Fibroblast of lung (primary cell): ENCODE measurements at regions not wholly inside any gene's neighbourhood (a gene's known extent, or its start where the extent isn't known, plus 50 kb on each side); places are given as distances from the start of the nearest gene placed in this dataset.
A peak's percentile ranks its signal among the peaks of the same experiment; 100 is the strongest.

Source experiments
- DNase-seq, 2 donors: peaks; one replicate each; pipeline versions ENCODE4 v3.0.0 to v3.0.0-alpha.2; 2010; ENCODE audit warnings: low read depth in 2 of 2
- H2AFZ ChIP-seq: 2 replicates; pipeline ENCODE4 v1.5.1; 2012; ENCODE audit warnings: low read length, control low read depth, inconsistent platforms
- H3K27ac ChIP-seq: 2 replicates; pipeline ENCODE4 v1.5.1; 2011; ENCODE audit warnings: low read length, control low read depth; ENCODE audit not compliant: insufficient read depth
- H3K27me3 ChIP-seq: 2 replicates; pipeline ENCODE4 v1.5.1; 2011; ENCODE audit warnings: mild to moderate bottlenecking, low read length; ENCODE audit not compliant: control insufficient read depth, insufficient read depth
- H3K36me3 ChIP-seq: 2 replicates; pipeline ENCODE4 v1.5.1; 2011; ENCODE audit warnings: low read length; ENCODE audit not compliant: control insufficient read depth, insufficient read depth
- H3K4me1 ChIP-seq: 2 replicates; pipeline ENCODE4 v1.5.1; 2011; ENCODE audit warnings: low read length; ENCODE audit not compliant: control insufficient read depth, insufficient read depth; ENCODE audit errors: extremely low read depth
- H3K4me2 ChIP-seq: 2 replicates; pipeline ENCODE4 v1.5.1; 2011; ENCODE audit warnings: low read length, control low read depth; ENCODE audit not compliant: insufficient read depth; ENCODE audit errors: extremely low read depth
- H3K4me3 ChIP-seq, 4 experiments: fragments of 200-600 bp in 1 of 4; sonication (generic) in 1 of 4; replicated peaks in 1 of 4; 2 replicates each; pipeline ENCODE4 v1.5.1; 2011 to 2016; ENCODE audit warnings: low read length in 4 of 4, low read depth in 3 of 4, mild to moderate bottlenecking in 3 of 4, control low read depth in 2 of 4, inconsistent platforms in 1 of 4, mixed read lengths in 1 of 4; ENCODE audit not compliant: insufficient read depth in 1 of 4; ENCODE audit errors: control extremely low read depth in 1 of 4
- H3K79me2 ChIP-seq: 2 replicates; pipeline ENCODE4 v1.5.1; 2012; ENCODE audit warnings: mild to moderate bottlenecking, low read length, inconsistent platforms; ENCODE audit not compliant: control insufficient read depth, insufficient read depth
- H3K9ac ChIP-seq: 2 replicates; pipeline ENCODE4 v1.5.1; 2011; ENCODE audit warnings: mild to moderate bottlenecking, low read length, control low read depth; ENCODE audit not compliant: insufficient read depth
- H3K9me3 ChIP-seq: 2 replicates; pipeline ENCODE4 v1.5.1; 2012; ENCODE audit warnings: low read depth, low read length; ENCODE audit not compliant: control insufficient read depth, insufficient read depth
- H4K20me1 ChIP-seq: 2 replicates; pipeline ENCODE4 v1.5.1; 2011; ENCODE audit warnings: low read length; ENCODE audit not compliant: control insufficient read depth, insufficient read depth; ENCODE audit errors: extremely low read depth
- CTCF ChIP-seq, 2 donors: IDR thresholded peaks in 1 of 2; conservative IDR thresholded peaks in 1 of 2; 1 replicate in 1 of 2; 2 replicates in 1 of 2; pipeline ENCODE4 v1.5.1; 2011 to 2012; ENCODE audit warnings: low read length in 2 of 2, control low read depth in 1 of 2, inconsistent platforms in 1 of 2, low read depth in 1 of 2, mild to moderate bottlenecking in 1 of 2
- EZH2 ChIP-seq: IDR thresholded peaks from 2 replicates; pipeline ENCODE4 v1.5.1; 2012; ENCODE audit warnings: low read length, control low read depth, mild to moderate bottlenecking; ENCODE audit errors: missing control alignments

DNA sequence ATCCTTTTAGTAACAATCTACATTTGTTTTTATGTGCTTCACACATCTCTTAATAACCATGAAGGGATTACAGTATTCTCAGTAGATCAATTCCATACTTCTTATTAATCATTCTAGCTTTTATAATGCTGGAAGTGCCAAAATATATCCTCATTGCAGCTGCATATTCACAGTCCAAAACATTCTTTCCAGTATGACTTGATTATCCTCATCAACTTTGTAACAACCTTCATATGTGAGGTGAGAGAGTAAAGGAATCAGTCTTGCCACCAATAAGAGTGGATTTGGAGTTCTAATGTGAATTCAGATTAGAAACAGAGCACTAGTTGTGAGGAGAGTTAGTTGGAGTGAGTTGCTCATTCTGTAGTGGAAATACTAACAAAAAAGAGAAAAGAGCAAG, 208.0 kb upstream of the SPRY2 start:
- H2AFZ ChIP-seq = no peak overlapping the region
- H3K9me3 ChIP-seq = no peaks in the 10 kb centered on the region
- no peaks in the 10 kb centered on the region for H4K20me1 ChIP-seq
- H3K27me3 ChIP-seq = no peaks in the 10 kb centered on the region
- no peak overlapping the region for H3K9ac ChIP-seq
- H3K4me3 ChIP-seq = no peak overlapping the region
- no peaks in the 10 kb centered on the region for H3K36me3 ChIP-seq
- H3K4me2 ChIP-seq = no peak overlapping the region
- H3K79me2 ChIP-seq = no peaks in the 10 kb centered on the region
- no peaks in the 10 kb centered on the region for H3K4me1 ChIP-seq
- H3K27ac ChIP-seq = no peak overlapping the region
- TF ChIP-seq CTCF (conservative IDR thresholded peaks at IDR 0.05 in 1 of 2, IDR thresholded peaks at IDR 0.05 in 1 of 2; ENCODE audit: low read depth in 1 of 2, low read length in 2 of 2) = no peak
- TF ChIP-seq EZH2 = no peak
- DNase-seq = no peak

GRCh38 chr13:80547885-80548825, 207.2 kb upstream of the SPRY2 start:
- no peaks in the 10 kb centered on the region for H4K20me1 ChIP-seq
- H3K4me3 ChIP-seq = no peak overlapping the region
- H3K27ac ChIP-seq = no peak overlapping the region
- no peaks in the 10 kb centered on the region for H3K9me3 ChIP-seq
- H3K4me2 ChIP-seq = no peak overlapping the region
- H2AFZ ChIP-seq = no peak overlapping the region
- H3K4me1 ChIP-seq = no peaks in the 10 kb centered on the region
- H3K79me2 ChIP-seq = no peaks in the 10 kb centered on the region
- H3K36me3 ChIP-seq = no peaks in the 10 kb centered on the region
- DNase-seq = peak; percentile 1 to 81
- H3K27me3 ChIP-seq = no peaks in the 10 kb centered on the region
- TF ChIP-seq EZH2 (no peak), CTCF (conservative IDR thresholded peaks at IDR 0.05 in 1 of 2, IDR thresholded peaks at IDR 0.05 in 1 of 2; ENCODE audit: low read depth in 1 of 2, low read length in 2 of 2) (no peak)
- no peak overlapping the region for H3K9ac ChIP-seq

- TF ChIP-seq EZH2 (no peak), CTCF (conservative IDR thresholded peaks at IDR 0.05 in 1 of 2, IDR thresholded peaks at IDR 0.05 in 1 of 2; ENCODE audit: low read depth in 1 of 2, low read length in 2 of 2) (no peak)
- Histone ChIP-seq H3K9ac (no peak overlapping the region), H3K27ac (no peak overlapping the region), H3K79me2 (no peaks in the 10 kb centered on the region), H4K20me1 (no peaks in the 10 kb centered on the region), H3K9me3 (no peaks in the 10 kb centered on the region), H3K4me3 (no peak overlapping the region), H3K36me3 (no peaks in the 10 kb centered on the region), H3K27me3 (no peaks in the 10 kb centered on the region), H2AFZ (no peak overlapping the region), H3K4me2 (no peak overlapping the region), H3K4me1 (no peaks in the 10 kb centered on the region)
- no peak for DNase-seq
Observed at GRCh38 chr13:80547341-80547740, 206.4 kb upstream of the SPRY2 start.
